Effector CD8-positive, alpha-beta T cell (primary cell): ENCODE measurements at regions not wholly inside any gene's neighbourhood (a gene's known extent, or its start where the extent isn't known, plus 50 kb on each side); places are given as distances from the start of the nearest gene placed in this dataset.
"Not testable (repeated sequence)": the region's sequence is repeated elsewhere in the genome, so short reads cannot be mapped to it uniquely, and the experiment has no call there.

ENCODE experiments used
- DNase-seq: peaks from one replicate; lab custom pipeline; 2025; lab: John Stamatoyannopoulos, UW

- DNase-seq = no peak
Observed at GRCh38 chr3:27779176-27779575, 57.1 kb upstream of the EOMES start.

DNA sequence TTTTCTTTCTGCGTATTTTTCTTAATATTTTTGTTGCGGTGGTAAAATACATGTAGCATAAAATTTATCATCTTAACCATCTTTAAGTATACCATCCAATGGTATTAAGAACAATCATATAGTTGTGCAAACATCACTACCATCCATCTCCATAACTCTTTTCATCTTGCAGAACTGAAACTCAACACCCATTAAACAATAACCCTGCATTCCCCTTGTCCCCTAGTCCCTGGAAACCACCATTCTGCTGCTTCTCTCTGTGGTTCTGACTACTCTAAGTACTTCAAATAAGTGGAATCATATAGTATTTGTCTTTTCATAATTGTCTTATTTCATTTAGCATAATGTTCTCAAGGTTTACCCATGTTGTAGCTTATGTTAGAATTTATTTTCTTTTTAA is 67.3 kb upstream of the EOMES start:
- no peak for DNase-seq

- DNase-seq = no peak
Observed at GRCh38 chr3:27791956-27792355, 69.8 kb upstream of the EOMES start.

GRCh38 chr3:27792869-27793268 is 70.7 kb upstream of the EOMES start:
- no peak for DNase-seq

DNA sequence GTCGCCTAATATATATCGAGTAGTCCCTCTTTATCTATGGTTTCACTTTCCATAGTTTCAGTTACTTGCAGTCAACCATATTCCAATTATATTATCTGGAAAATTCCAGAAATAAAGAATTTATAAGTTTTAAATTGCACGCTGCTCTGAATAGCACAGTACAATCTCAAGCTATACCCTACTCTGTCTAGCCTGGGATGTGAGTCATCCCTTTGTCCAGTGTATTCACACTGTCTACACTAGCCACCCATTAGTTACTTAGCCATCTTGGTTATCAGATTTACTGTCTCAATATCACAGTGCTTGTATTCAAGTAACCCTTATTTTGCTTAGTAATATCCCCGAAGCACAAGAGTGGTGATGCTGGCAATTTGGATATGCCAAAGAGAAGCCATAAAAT is 72.1 kb upstream of the EOMES start:
- DNase-seq = no peak

DNA sequence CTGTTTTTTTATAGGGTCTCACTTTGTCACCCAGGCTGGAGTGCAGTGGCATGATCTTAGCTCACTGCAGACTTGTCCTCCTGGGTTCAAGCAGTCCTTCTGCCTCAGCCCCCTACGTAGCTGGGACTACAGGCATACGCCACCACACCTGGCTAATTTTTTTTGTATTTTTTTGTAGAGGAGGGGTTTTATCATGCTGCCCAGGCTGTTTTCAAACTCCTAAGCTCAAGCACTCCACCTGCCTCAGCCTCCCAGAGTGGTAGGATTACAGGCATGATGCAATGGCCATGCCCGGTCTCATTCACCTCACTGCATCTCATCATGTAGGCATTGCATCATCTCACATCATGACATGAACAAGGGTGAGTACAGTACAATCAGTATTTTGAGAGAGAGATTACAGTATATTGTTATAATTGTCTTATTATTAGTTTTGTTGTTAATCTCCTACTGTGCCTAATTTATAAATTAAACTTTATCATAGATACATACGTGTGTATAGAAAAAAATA is 74.3 kb upstream of the EOMES start:
- no peak for DNase-seq

- no peak for DNase-seq
Observed at GRCh38 chr3:27797773-27798172, 75.7 kb upstream of the EOMES start.

- DNase-seq = no peak
Observed at GRCh38 chr3:27800261-27800660, 78.1 kb upstream of the EOMES start.

DNA sequence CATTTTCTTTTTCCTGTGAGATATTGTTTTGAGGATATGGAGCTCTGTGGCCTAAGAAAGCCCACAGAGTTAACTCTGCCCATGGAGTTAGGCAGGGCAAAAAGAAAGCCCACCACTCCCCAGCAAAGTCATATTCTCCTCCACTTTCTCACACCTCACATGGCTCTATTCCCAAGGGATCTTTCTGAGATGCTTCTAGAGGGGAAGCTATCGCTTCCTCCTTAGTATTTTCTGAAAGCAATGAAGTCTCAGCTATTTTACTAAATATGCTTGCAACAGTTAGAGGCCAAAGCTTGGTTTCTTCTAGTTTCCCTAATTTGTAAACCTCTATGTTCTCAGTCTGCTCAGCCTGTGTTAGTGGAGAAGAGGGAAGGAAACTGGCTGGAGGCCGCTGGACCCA is 80.3 kb upstream of the EOMES start:
- no peak for DNase-seq

DNA sequence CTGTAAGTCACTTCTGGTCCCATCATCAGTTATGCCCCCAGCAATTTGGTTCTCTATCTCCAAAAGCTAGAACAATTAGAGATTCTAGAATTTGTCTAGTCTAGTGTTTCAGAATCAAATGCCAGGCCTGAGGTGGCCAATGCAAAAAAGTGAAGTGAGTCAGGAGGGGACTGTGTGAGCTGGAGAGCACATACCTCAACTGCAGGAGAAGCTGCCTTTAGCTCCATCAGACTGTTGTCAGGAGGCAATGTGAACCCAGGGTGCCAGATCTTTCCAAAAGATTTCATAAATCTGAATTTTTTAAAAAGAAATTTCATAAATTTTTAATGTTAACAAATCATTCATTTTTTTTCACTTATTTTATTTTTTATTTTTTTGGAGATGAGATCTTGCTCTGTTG is 80.7 kb upstream of the EOMES start:
- no peak for DNase-seq

GRCh38 chr3:27805282-27805681 is 83.2 kb upstream of the EOMES start:
- DNase-seq = no peak

GRCh38 chr3:27813255-27813654 is 91.1 kb upstream of the EOMES start:
- DNase-seq = no peak

GRCh38 chr3:27821609-27822008 is 99.5 kb upstream of the EOMES start:
- DNase-seq = not testable (repeated sequence)

GRCh38 chr3:27824312-27825200 is 102.4 kb upstream of the EOMES start:
- no peak for DNase-seq

- DNase-seq = no peak
Observed at GRCh38 chr3:27826448-27826847, 104.3 kb upstream of the EOMES start.

- no peak for DNase-seq
Observed at GRCh38 chr3:27827041-27827440, 104.9 kb upstream of the EOMES start.

DNA sequence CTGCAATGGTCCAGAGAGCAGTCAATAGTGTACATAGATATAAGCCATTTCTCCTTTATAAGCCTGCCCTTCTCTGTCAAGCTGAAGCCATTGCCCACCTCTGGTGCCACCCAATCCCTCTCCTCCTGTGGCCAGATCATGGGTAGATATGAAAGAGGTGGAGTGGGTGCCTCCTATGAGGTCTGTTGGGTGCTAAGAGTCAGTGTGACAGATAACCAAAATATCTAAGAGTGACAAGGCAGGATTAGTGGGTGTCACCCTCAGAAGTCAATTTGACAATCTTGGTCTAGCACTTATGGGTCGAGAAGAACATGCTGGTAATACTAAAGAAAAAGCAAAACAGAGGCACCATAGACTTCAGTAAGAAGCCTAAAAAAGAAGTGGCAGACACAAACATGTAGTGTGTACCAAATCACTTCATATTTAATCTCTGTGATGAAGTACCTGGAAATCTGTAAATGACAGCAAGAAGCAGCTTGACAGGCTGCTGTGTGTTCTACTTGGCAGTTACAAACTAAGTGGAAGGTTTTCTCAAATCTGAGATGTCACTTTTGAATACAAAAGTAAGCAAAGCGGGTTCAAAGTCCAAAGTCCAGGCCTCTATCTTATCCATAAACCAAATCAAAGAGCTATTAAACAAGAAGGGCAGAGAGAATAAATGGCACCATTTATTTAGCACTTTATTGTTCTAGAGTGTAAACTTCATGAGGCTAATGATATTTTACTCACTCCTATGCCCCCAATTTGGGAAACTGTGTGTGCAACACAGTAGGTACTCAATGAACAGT is 118.9 kb upstream of the EOMES start:
- no peak for DNase-seq

GRCh38 chr3:27844052-27844675 is 122.0 kb upstream of the EOMES start:
- no peak for DNase-seq

- no peak for DNase-seq
Observed at GRCh38 chr3:27847697-27848096, 125.6 kb upstream of the EOMES start.

DNA sequence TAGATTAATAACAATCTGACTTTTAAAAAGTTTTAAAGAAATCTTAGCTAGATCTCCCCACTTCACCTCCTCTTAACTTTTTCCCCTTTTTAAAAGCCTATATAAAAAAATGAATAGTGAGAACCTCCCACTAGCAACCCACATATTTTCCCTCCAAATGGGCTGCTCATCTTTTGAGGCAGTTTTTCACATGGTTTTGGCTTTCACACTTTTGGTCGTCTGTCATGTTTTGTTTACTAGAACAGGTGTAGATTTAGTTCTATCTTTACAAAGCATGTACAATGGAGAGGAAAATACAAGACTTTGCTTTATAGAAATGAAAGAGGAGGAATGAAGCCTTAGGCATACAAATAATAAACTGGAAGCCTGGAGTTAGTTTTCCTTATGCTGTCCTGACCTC is 126.7 kb upstream of the EOMES start:
- DNase-seq = no peak

DNA sequence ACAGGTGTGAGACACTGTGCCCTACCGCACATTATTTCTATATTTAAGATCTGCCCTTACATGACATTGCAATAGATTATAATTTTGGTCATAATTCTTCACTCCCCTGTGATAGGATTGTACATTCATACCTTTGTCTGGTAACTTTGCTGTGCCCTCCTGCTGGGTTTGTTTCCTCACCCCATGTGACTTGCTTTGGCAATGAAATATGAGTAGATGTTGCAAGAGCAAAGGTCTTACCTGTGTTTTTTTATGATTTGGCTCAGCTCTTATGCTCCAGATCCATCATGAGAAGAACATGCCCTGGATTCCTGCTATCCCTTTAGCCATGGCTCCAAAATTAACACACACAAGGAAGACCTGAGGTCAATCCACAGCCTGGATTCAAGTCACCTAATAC is 137.7 kb upstream of the EOMES start:
- DNase-seq = no peak
